ENCODE measurements at regions not wholly inside any gene's neighbourhood (a gene's known extent, or its start where the extent isn't known, plus 50 kb on each side); places are given as distances from the start of the nearest gene placed in this dataset.

GRCh38 chr2:21644266-21644665, 520.5 kb downstream of the TDRD15 start:
- no peak for TF ChIP-seq CTCF (IDR thresholded peaks at IDR 0.05)
- no peak for TF ChIP-seq POLR2A (IDR thresholded peaks at IDR 0.05)
- no peak for TF ChIP-seq POLR2AphosphoS5 (IDR thresholded peaks at IDR 0.05)
